ENCODE measurements at regions not wholly inside any gene's neighbourhood (a gene's known extent, or its start where the extent isn't known, plus 50 kb on each side); places are given as distances from the start of the nearest gene placed in this dataset.

- POLR2A ChIA-PET (ENCODE audit: unreplicated experiment): no interaction called here
- no peak overlapping the region for H4K91ac ChIP-seq (ENCODE audit: insufficient read depth, low read depth, low read length)
- no peak overlapping the region for H3K4me2 ChIP-seq (ENCODE audit: low read depth, low read length)
- no peak overlapping the region for H3K18ac ChIP-seq (ENCODE audit: low read depth, low read length)
- H2BK15ac ChIP-seq (ENCODE audit: low read depth, low read length): no peak overlapping the region
- H3K23ac ChIP-seq (ENCODE audit: low read depth, low read length): no peak overlapping the region
- no peak overlapping the region for H2AFZ ChIP-seq (replicated peaks; ENCODE audit: low read length, poor library complexity)
- no peak overlapping the region for H2AK5ac ChIP-seq (ENCODE audit: low read depth, low read length)
- no peak overlapping the region for H3K27ac ChIP-seq (ENCODE audit: insufficient read depth, low read length)
- H3K9me3 ChIP-seq (ENCODE audit: control insufficient read depth, insufficient read depth, low read length): no peaks in the 10 kb centered on the region
- no peak overlapping the region for H3K14ac ChIP-seq (replicated peaks; ENCODE audit: low read depth, low read length)
- CTCF ChIA-PET: no interaction called here
- TF ChIP-seq CHD1 (IDR thresholded peaks at IDR 0.05; ENCODE audit: low read depth, low read length): no peak
- TF ChIP-seq MAZ (IDR thresholded peaks at IDR 0.05; ENCODE audit: borderline replicate concordance, low read depth, low read length): no peak
- no peak for TF ChIP-seq POLR2A (IDR thresholded peaks at IDR 0.05; ENCODE audit: low read depth, low read length)
- no peak overlapping the region for H3K9ac ChIP-seq (ENCODE audit: low read depth, low read length)
- peaks cover 4% of the 10 kb centered on the region; the same call in 1 of the 2 replicates for H3K4me1 ChIP-seq (ENCODE audit: control insufficient read depth, insufficient read depth, low read length)
- peaks cover 2% of the 10 kb centered on the region; the same call in 1 of the 2 replicates for H3K9me1 ChIP-seq (ENCODE audit: insufficient read depth, low read length)
- 92% methylated on average over 2 of the region's 8 CpGs; no CpG with 5 or more reads in 1 of the 2 experiments for WGBS, 2 experiments (ENCODE audit: extremely low coverage in 2 of 2, insufficient read length in 1 of 2)
- DNase-seq (no peak), ATAC-seq (ENCODE audit: low read depth) (no peak)
- H3K56ac ChIP-seq (ENCODE audit: extremely low read depth, insufficient read depth, low read length): no peak overlapping the region
- no peak overlapping the region for H3K4ac ChIP-seq (ENCODE audit: low read depth, low read length)
- no peak overlapping the region for H4K8ac ChIP-seq (ENCODE audit: low read depth in 2 of 2, low read length in 2 of 2)
- peaks cover 14% of the 10 kb centered on the region for H3K36me3 ChIP-seq (ENCODE audit: control insufficient read depth, insufficient read depth, low read length)
- intact Hi-C loops (cut with micrococcal nuclease): no loop called here
- no peaks in the 10 kb centered on the region for H3K27me3 ChIP-seq (ENCODE audit: control insufficient read depth, insufficient read depth, low read length)
- no TSS peak for BruUV-seq (replicated peaks)
- H2AK9ac ChIP-seq (replicated peaks; ENCODE audit: low read depth, low read length, poor library complexity): no peak overlapping the region
- dilution Hi-C loops (cut with HindIII; ENCODE audit: low sequenced_read_pairs, unreplicated experiment): no loop called here
- in situ Hi-C loops (cut with MboI; ENCODE audit: low sequenced_read_pairs): no loop called here
- no peak overlapping the region for H2BK20ac ChIP-seq (ENCODE audit: low read depth, low read length)
- H2BK5ac ChIP-seq (ENCODE audit: low read depth, low read length, poor library complexity, severe bottlenecking): no peak overlapping the region
- no peaks in the 10 kb centered on the region for H4K20me1 ChIP-seq (ENCODE audit: insufficient read depth, low read length)
- no peak overlapping the region for H3K4me3 ChIP-seq (ENCODE audit: insufficient read depth, low read depth, low read length)
- H3K79me1 ChIP-seq (ENCODE audit: low read depth in 1 of 2, low read length in 2 of 2): no peaks in the 10 kb centered on the region
- H4K5ac ChIP-seq (ENCODE audit: low read depth, low read length): no peak overlapping the region
- no peak overlapping the region for H2BK120ac ChIP-seq (ENCODE audit: low read depth, low read length)
Observed at GRCh38 chr16:27698746-27699145, 148.8 kb downstream of the KATNIP start.

All from IMR-90 (cell line).